ENCODE measurements at regions not wholly inside any gene's neighbourhood (a gene's known extent, or its start where the extent isn't known, plus 50 kb on each side); places are given as distances from the start of the nearest gene placed in this dataset.

GRCh38 chr4:23373261-23373660 lies 516.6 kb downstream of the PPARGC1A start:
- WGBS, 4 donors, result 25 to 48% (median 35%) methylated on average over 2 of the region's 2 CpGs

GRCh38 chr4:23371533-23371932 lies 518.3 kb downstream of the PPARGC1A start:
- H3K27ac ChIP-seq, result no peak overlapping the region
- H3K4me1 ChIP-seq (replicated peaks in 1 of 2), result no peaks in the 10 kb centered on the region
- H3K4me3 ChIP-seq, result no peak overlapping the region
- intact Hi-C loops (cut with DNase I), result no loop called here
- H3K9me3 ChIP-seq (replicated peaks in 1 of 3), result no peaks in the 10 kb centered on the region
- WGBS, 4 donors, result 85 to 94% (median 90%) methylated on average over 5 of the region's 5 CpGs
- no peaks in the 10 kb centered on the region for H3K36me3 ChIP-seq (replicated peaks in 1 of 2)
- no peaks in the 10 kb centered on the region for H3K27me3 ChIP-seq
- no peak for DNase-seq
- TF ChIP-seq POLR2A (IDR thresholded peaks at IDR 0.05) (no peak), CTCF (IDR thresholded peaks at IDR 0.05) (no peak)

More at GRCh38 chr4:23373261-23373660, 516.6 kb downstream of the PPARGC1A start:
- intact Hi-C loops (cut with DNase I), result no loop called here
- DNase-seq, result peak in 6 of 7 donors; percentile 17 to 52 (median 43)
- Histone ChIP-seq H3K27me3 (no peaks in the 10 kb centered on the region), H3K4me1 (replicated peaks in 1 of 2) (no peaks in the 10 kb centered on the region), H3K4me3 (no peak overlapping the region), H3K27ac (no peak overlapping the region), H3K9me3 (replicated peaks in 1 of 3) (no peaks in the 10 kb centered on the region), H3K36me3 (replicated peaks in 1 of 2) (no peaks in the 10 kb centered on the region)
- TF ChIP-seq POLR2A (IDR thresholded peaks at IDR 0.05) (no peak), CTCF (IDR thresholded peaks at IDR 0.05) (no peak)

- DNase-seq, result peak in 1 of 7 donors; percentile 20
Observed at GRCh38 chr4:23369331-23369730, 520.5 kb downstream of the PPARGC1A start.

GRCh38 chr4:23368081-23368697 lies 521.7 kb downstream of the PPARGC1A start:
- Histone ChIP-seq H3K36me3 (replicated peaks in 1 of 2) (no peaks in the 10 kb centered on the region), H3K4me1 (replicated peaks in 1 of 2) (no peaks in the 10 kb centered on the region), H3K4me3 (no peak overlapping the region), H3K27me3 (no peaks in the 10 kb centered on the region), H3K9me3 (replicated peaks in 1 of 3) (no peaks in the 10 kb centered on the region), H3K27ac (no peak overlapping the region)
- intact Hi-C loops (cut with DNase I), result no loop called here
- 72 to 75% (median 73%) methylated on average over 6 of the region's 6 CpGs for WGBS, 4 donors
- peak in 5 of 7 donors; percentile 20 to 60 (median 52) for DNase-seq
- TF ChIP-seq CTCF (IDR thresholded peaks at IDR 0.05) (peak; percentile 9 to 40 (median 28)), POLR2A (IDR thresholded peaks at IDR 0.05) (no peak)

More at GRCh38 chr4:23369331-23369730, 520.5 kb downstream of the PPARGC1A start:
- Histone ChIP-seq H3K9me3 (replicated peaks in 1 of 3) (no peaks in the 10 kb centered on the region), H3K4me3 (no peak overlapping the region), H3K27me3 (no peaks in the 10 kb centered on the region), H3K36me3 (replicated peaks in 1 of 2) (no peaks in the 10 kb centered on the region), H3K27ac (no peak overlapping the region), H3K4me1 (replicated peaks in 1 of 2) (no peaks in the 10 kb centered on the region)
- intact Hi-C loops (cut with DNase I), result no loop called here
- TF ChIP-seq CTCF (IDR thresholded peaks at IDR 0.05) (no peak), POLR2A (IDR thresholded peaks at IDR 0.05) (no peak)
- 60 to 79% (median 63%) methylated on average over 3 of the region's 3 CpGs for WGBS, 4 donors
